ENCODE measurements at regions not wholly inside any gene's neighbourhood (a gene's known extent, or its start where the extent isn't known, plus 50 kb on each side); places are given as distances from the start of the nearest gene placed in this dataset.

DNA sequence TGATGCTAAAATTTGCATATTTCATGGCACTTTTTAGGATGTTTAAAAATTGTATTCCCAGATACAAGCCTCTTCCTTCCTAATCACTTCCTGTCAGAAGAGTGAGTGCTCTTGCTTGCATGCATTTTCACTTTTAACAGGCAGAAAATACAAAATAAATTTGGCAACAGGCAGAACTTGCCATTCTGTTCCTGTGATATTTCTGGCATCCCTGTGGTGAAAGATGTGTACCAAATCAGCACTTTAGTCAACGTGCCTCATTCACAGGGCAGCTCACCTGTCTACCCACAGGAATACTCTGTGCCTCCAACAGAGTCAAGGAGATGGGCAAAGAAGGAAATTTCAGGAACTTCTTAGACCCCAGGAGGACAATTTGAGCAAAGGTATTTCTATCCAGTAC lies 360.9 kb downstream of the AKAIN1 start:
- intact Hi-C loops (cut with DNase I, micrococcal nuclease) = no loop called here
- H3K36me3 ChIP-seq (ENCODE audit: low read depth) = no peaks in the 10 kb centered on the region
- no peak for ATAC-seq
- H3K4me3 ChIP-seq = no peak overlapping the region
- peaks cover 40% of the 10 kb centered on the region for H3K9me3 ChIP-seq
- H3K4me1 ChIP-seq (ENCODE audit: low read depth) = no peaks in the 10 kb centered on the region
- TF ChIP-seq, protein P1, sequence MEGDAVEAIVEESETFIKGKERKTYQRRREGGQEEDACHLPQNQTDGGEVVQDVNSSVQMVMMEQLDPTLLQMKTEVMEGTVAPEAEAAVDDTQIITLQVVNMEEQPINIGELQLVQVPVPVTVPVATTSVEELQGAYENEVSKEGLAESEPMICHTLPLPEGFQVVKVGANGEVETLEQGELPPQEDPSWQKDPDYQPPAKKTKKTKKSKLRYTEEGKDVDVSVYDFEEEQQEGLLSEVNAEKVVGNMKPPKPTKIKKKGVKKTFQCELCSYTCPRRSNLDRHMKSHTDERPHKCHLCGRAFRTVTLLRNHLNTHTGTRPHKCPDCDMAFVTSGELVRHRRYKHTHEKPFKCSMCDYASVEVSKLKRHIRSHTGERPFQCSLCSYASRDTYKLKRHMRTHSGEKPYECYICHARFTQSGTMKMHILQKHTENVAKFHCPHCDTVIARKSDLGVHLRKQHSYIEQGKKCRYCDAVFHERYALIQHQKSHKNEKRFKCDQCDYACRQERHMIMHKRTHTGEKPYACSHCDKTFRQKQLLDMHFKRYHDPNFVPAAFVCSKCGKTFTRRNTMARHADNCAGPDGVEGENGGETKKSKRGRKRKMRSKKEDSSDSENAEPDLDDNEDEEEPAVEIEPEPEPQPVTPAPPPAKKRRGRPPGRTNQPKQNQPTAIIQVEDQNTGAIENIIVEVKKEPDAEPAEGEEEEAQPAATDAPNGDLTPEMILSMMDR (IDR thresholded peaks at IDR 0.05) = no peak
- no peak for DNase-seq

DNA sequence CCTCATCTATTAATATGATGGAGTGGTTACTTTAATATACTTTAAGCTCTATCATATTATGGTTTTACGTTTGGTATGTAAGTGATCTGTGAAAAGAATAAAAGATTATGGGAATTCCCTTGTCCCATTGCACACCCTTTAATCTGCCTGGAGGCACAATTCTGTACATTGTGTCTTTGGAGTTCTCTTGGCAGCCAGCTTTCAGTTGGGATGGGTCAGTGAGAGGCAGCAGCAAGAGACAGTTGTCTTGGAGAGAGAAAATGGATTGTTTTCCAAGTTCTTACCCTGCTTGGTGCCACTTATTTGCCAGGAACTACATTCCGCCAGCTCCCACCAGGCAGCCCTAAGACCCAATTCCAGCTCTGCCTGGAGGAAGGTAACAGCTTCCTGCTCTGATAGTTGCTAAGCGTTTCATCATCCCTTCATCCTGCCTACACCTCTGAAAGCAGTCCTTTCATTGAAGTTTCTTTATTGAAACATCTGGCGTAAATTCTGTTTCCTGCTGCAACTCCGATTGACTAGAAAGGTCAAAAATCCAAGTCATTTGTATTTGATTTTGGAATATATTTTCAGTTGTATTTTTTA lies 365.2 kb downstream of the AKAIN1 start:
- H3K36me3 ChIP-seq (ENCODE audit: low read depth) = no peaks in the 10 kb centered on the region
- TF ChIP-seq, protein P1 (IDR thresholded peaks at IDR 0.05) = no peak
- no peak for DNase-seq
- H3K4me3 ChIP-seq = no peak overlapping the region
- no peak for ATAC-seq
- H3K4me1 ChIP-seq (ENCODE audit: low read depth) = no peaks in the 10 kb centered on the region
- intact Hi-C loops (cut with DNase I, micrococcal nuclease) = no loop called here
- H3K9me3 ChIP-seq = peaks cover 29% of the 10 kb centered on the region

DNA sequence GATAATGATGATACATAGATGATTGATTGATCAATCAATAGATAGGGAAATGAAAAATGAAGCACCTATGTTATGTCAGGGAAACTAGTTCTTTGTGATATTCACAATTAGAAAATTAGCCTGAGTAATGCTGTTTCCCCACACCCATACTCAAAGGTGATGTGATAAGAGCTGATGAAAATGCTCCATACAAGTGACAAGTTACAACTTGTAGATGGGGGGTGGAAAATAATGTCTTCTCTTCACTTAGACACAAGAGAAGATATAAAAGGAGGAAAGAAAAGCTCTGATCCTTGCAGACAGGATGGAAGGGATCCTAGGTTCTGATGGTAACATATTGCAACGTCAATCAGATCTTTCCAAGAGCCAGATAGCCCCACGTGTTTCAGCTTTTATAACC lies 365.9 kb downstream of the AKAIN1 start:
- Histone ChIP-seq H3K4me3 (no peak overlapping the region), H3K9me3 (peaks cover 27% of the 10 kb centered on the region), H3K4me1 (ENCODE audit: low read depth) (no peaks in the 10 kb centered on the region), H3K36me3 (ENCODE audit: low read depth) (no peaks in the 10 kb centered on the region)
- ATAC-seq = no peak
- TF ChIP-seq, protein P1 (IDR thresholded peaks at IDR 0.05) = no peak
- no peak for DNase-seq
- intact Hi-C loops (cut with DNase I, micrococcal nuclease) = no loop called here

DNA sequence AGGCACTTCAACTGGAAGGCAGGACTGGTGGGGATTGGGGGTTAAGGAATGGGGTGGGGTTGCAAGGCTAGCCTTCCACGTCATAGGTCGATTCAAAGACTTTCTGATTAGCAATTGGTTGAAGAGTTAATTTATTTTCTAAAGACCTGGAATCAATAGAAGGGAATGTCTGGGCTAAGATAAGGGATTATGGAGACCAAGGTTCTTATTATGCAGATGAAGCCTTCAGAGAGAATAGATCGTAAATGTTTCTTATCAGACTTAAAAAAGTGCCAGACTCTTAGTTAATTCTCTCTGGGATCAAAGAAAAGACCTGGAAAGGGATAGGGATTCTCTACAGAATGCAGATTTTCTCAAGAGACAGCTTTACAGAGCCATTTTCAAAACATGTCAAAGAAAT lies 368.0 kb upstream of the DLGAP1 start:
- ATAC-seq = no peak
- H3K4me1 ChIP-seq (ENCODE audit: low read depth) = no peaks in the 10 kb centered on the region
- TF ChIP-seq, protein P1 (IDR thresholded peaks at IDR 0.05) = no peak
- H3K9me3 ChIP-seq = peaks cover 22% of the 10 kb centered on the region
- DNase-seq = no peak
- H3K36me3 ChIP-seq (ENCODE audit: low read depth) = no peaks in the 10 kb centered on the region
- intact Hi-C loops (cut with DNase I, micrococcal nuclease) = no loop called here
- no peak overlapping the region for H3K4me3 ChIP-seq

DNA sequence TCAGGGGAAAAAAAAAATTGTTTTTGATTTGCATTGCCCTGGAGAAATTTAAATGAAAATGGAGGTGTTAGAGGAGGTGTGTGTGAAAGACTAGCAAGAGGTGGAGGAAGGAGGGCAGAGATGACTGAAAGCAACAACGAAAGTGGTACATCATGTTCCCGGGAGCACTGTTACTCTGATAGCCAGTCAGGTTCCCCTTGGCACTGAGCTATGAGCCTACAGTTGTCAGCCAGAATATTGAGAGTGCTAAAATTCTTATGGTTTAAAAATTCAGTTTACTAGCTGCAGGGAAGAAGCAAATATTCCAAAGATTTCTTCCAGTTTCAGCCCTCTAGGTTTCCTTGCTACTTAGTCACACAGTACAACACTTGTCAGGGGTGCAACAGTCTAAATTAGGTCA lies 366.7 kb upstream of the DLGAP1 start:
- ATAC-seq (no peak), DNase-seq (no peak)
- intact Hi-C loops (cut with DNase I, micrococcal nuclease) = no loop called here
- H3K36me3 ChIP-seq (ENCODE audit: low read depth) = no peaks in the 10 kb centered on the region
- no peak overlapping the region for H3K4me3 ChIP-seq
- H3K9me3 ChIP-seq = peaks cover 27% of the 10 kb centered on the region
- TF ChIP-seq, protein P1 (IDR thresholded peaks at IDR 0.05) = no peak
- H3K4me1 ChIP-seq (ENCODE audit: low read depth) = no peaks in the 10 kb centered on the region

DNA sequence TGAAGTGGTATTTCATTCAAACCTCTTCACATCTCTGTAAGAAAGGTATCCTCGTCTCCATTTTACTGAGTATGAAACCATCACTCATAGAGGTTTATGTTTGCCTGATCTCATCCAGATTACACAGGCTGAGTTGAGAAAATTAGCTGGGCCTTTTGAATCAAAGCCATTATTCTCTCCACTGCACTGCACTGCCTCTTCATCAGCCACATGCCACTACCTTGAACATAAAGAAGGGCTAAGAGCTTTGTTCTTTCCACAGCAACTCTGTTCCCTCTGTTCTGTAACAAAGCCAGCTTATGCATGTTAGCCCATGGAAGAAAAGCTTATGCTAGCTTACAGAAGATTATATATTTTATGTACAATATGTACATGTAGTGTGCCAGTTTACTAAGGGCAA lies 362.6 kb upstream of the DLGAP1 start:
- intact Hi-C loops (cut with DNase I, micrococcal nuclease) = no loop called here
- H3K4me3 ChIP-seq = no peak overlapping the region
- peaks cover 41% of the 10 kb centered on the region for H3K9me3 ChIP-seq
- no peak for ATAC-seq
- no peaks in the 10 kb centered on the region for H3K4me1 ChIP-seq (ENCODE audit: low read depth)
- no peak for DNase-seq
- no peaks in the 10 kb centered on the region for H3K36me3 ChIP-seq (ENCODE audit: low read depth)
- TF ChIP-seq, protein P1 (IDR thresholded peaks at IDR 0.05) = no peak
